BE2C (cell line): ENCODE measurements at regions not wholly inside any gene's neighbourhood (a gene's known extent, or its start where the extent isn't known, plus 50 kb on each side); places are given as distances from the start of the nearest gene placed in this dataset.

Experiments
- DNase-seq: peaks from one replicate; pipeline ENCODE4 v3.0.0-alpha.2; 2020
- H3K27me3 ChIP-seq: fragments of 250-450 bp; sonication (Bioruptor Pico); 2 replicates; pipeline ENCODE4 v1.5.1; 2020; ENCODE audit warnings: mild to moderate bottlenecking
- H3K36me3 ChIP-seq: fragments of 250-450 bp; sonication (Bioruptor Pico); 2 replicates; pipeline ENCODE4 v1.5.1; 2020; ENCODE audit warnings: mild to moderate bottlenecking
- H3K4me1 ChIP-seq: fragments of 250-450 bp; sonication (Bioruptor Pico); 2 replicates; pipeline ENCODE4 v1.5.1; 2020
- H3K4me3 ChIP-seq: 2 replicates; pipeline ENCODE4 v1.5.1; 2011; ENCODE audit warnings: low read depth, low read length
- H3K9me3 ChIP-seq: fragments of 250-450 bp; sonication (Bioruptor Pico); 2 replicates; pipeline ENCODE4 v1.5.1; 2020
- CTCF ChIP-seq: IDR thresholded peaks from 2 replicates; pipeline ENCODE4 v1.5.1; 2012; ENCODE audit warnings: mild to moderate bottlenecking, low read depth, low read length

- Histone ChIP-seq H3K36me3 (no peaks in the 10 kb centered on the region), H3K27me3 (no peaks in the 10 kb centered on the region), H3K4me1 (no peaks in the 10 kb centered on the region), H3K4me3 (no peak overlapping the region), H3K9me3 (no peaks in the 10 kb centered on the region)
- TF ChIP-seq CTCF = no peak
- DNase-seq = no peak
These were observed 188.9 kb upstream of the ITGA4 start for GRCh38 chr2:181268174-181268867.

GRCh38 chr2:181273986-181274385 is 183.2 kb upstream of the ITGA4 start:
- Histone ChIP-seq H3K4me1 (no peaks in the 10 kb centered on the region), H3K4me3 (no peak overlapping the region), H3K9me3 (no peaks in the 10 kb centered on the region), H3K36me3 (no peaks in the 10 kb centered on the region), H3K27me3 (no peaks in the 10 kb centered on the region)
- no peak for TF ChIP-seq CTCF
- DNase-seq = no peak

- no peak overlapping the region for H3K4me3 ChIP-seq
- DNase-seq = no peak
These were observed 181.5 kb upstream of the ITGA4 start for GRCh38 chr2:181275643-181276070.

GRCh38 chr2:181281206-181281832 is 175.9 kb upstream of the ITGA4 start:
- Histone ChIP-seq H3K36me3 (no peaks in the 10 kb centered on the region), H3K9me3 (no peaks in the 10 kb centered on the region), H3K4me3 (no peak overlapping the region), H3K27me3 (no peaks in the 10 kb centered on the region), H3K4me1 (no peaks in the 10 kb centered on the region)
- no peak for TF ChIP-seq CTCF
- no peak for DNase-seq

More at GRCh38 chr2:181275643-181276070, 181.5 kb upstream of the ITGA4 start:
- Histone ChIP-seq H3K9me3 (no peaks in the 10 kb centered on the region), H3K27me3 (no peaks in the 10 kb centered on the region), H3K4me1 (no peaks in the 10 kb centered on the region), H3K36me3 (no peaks in the 10 kb centered on the region)
- TF ChIP-seq CTCF = no peak

DNA sequence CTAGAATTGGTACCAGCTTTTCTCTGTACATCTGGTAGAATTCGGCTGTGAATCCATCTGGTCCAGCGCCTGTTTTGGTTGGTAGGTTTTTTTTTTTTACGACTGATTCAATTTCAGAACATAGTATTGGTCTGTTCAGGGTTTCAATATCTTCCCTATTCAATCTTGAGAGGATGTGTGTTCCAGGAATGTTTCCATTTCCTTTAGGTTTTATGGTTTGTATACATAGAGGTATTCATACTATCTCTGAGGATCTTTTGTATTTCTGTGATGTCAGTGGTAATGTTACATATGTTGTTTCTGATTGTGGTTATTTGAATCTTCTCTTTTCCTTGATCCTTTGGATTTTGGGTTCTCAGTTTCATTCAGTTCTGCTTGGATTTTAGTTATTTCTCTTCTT is 172.1 kb upstream of the ITGA4 start:
- Histone ChIP-seq H3K27me3 (no peaks in the 10 kb centered on the region), H3K4me1 (no peaks in the 10 kb centered on the region), H3K4me3 (no peak overlapping the region), H3K36me3 (no peaks in the 10 kb centered on the region), H3K9me3 (no peaks in the 10 kb centered on the region)
- no peak for TF ChIP-seq CTCF
- DNase-seq = no peak

DNA sequence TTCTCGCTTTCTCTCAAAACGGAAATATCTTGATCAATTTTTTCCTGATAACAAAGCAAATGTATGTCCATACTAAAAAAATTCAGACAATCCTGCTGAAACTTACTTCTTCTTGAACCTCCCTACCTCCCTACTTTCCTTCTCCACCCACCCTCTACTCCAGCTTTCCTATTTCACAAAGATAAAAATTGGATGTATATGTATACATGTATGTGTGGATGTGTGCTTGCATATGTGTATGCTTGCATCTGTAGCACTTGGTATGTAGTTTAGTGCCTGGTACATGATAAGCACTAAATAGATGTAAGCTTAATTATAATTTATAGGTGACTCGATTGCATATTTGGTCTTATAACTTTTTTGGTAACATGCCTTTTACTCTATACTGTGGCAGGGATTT is 167.5 kb upstream of the ITGA4 start:
- H3K4me3 ChIP-seq = no peak overlapping the region
- H3K27me3 ChIP-seq = no peaks in the 10 kb centered on the region
- DNase-seq = no peak
- no peak for TF ChIP-seq CTCF
- no peaks in the 10 kb centered on the region for H3K9me3 ChIP-seq
- no peaks in the 10 kb centered on the region for H3K4me1 ChIP-seq
- H3K36me3 ChIP-seq = no peaks in the 10 kb centered on the region
